NB4 (cell line): ENCODE measurements at regions not wholly inside any gene's neighbourhood (a gene's known extent, or its start where the extent isn't known, plus 50 kb on each side); places are given as distances from the start of the nearest gene placed in this dataset.

ENCODE experiments used
- MYC ChIP-seq: IDR thresholded peaks from 2 replicates; pipeline ENCODE4 v1.6.1; 2011; ENCODE audit warnings: low read depth, low read length
- POLR2A ChIP-seq: IDR thresholded peaks from 2 replicates; pipeline ENCODE4 v1.6.1; 2011; ENCODE audit warnings: mild to moderate bottlenecking; ENCODE audit not compliant: insufficient read length; ENCODE audit errors: extremely low read depth
- TF ChIP-seq, protein P1 (sequence below): IDR thresholded peaks from one replicate; pipeline ENCODE4 v1.5.1; 2012; ENCODE audit warnings: low read depth, low read length

GRCh38 chr6:130625825-130626527 is 201.2 kb upstream of the SMLR1 start:
- TF ChIP-seq, protein P1, sequence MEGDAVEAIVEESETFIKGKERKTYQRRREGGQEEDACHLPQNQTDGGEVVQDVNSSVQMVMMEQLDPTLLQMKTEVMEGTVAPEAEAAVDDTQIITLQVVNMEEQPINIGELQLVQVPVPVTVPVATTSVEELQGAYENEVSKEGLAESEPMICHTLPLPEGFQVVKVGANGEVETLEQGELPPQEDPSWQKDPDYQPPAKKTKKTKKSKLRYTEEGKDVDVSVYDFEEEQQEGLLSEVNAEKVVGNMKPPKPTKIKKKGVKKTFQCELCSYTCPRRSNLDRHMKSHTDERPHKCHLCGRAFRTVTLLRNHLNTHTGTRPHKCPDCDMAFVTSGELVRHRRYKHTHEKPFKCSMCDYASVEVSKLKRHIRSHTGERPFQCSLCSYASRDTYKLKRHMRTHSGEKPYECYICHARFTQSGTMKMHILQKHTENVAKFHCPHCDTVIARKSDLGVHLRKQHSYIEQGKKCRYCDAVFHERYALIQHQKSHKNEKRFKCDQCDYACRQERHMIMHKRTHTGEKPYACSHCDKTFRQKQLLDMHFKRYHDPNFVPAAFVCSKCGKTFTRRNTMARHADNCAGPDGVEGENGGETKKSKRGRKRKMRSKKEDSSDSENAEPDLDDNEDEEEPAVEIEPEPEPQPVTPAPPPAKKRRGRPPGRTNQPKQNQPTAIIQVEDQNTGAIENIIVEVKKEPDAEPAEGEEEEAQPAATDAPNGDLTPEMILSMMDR: no peak
- no peak for TF ChIP-seq POLR2A
- TF ChIP-seq MYC: no peak
